GM12878 (cell line): ENCODE measurements at regions not wholly inside any gene's neighbourhood (a gene's known extent, or its start where the extent isn't known, plus 50 kb on each side); places are given as distances from the start of the nearest gene placed in this dataset.

Source experiments
- ATAC-seq: fragments of 200-7000 bp; cut with Tn5 transposase; 3 replicates; pipeline ENCODE4 v1.9.1; 2020; ENCODE audit warnings: mild to moderate bottlenecking, moderate library complexity
- BruUV-seq: library from RNA; stranded (reverse); fragments of 400-500 nt; replicated peaks from 2 replicates; lab custom pipeline; 2021; lab: Mats Ljungman, UMichigan
- CTCF ChIA-PET: fragments of 300-600 bp; sonication (Branson Sonifier 250); formaldehyde crosslinking; extraction: SDS; loops from one replicate; lab custom pipeline; 2021; ENCODE audit warnings: inconsistent platforms; lab: Yijun Ruan, JAX
- POLR2A ChIA-PET: fragments of 350-600 bp; formaldehyde crosslinking; extraction: SDS; loops from one replicate; lab custom pipeline; 2021; ENCODE audit warnings: inconsistent platforms; lab: Charles Lee
- RAD21 ChIA-PET: fragments of 300-600 bp; sonication (Branson Sonifier 250); formaldehyde crosslinking; loops from one replicate; lab custom pipeline; 2023; ENCODE audit warnings: antibody characterized with exemption; ENCODE audit not compliant: unreplicated experiment; lab: Charles Lee
- SMC1A ChIA-PET: fragments of 300-600 bp; sonication (Branson Sonifier 250); formaldehyde crosslinking; loops from one replicate; lab custom pipeline; 2023; ENCODE audit not compliant: unreplicated experiment, uncharacterized antibody; lab: Charles Lee
- DNase-seq: peaks from one replicate; pipeline ENCODE4 v3.0.0-alpha.2; 2011; ENCODE audit warnings: low read depth, low spot score
- FAIRE-seq: peaks from 3 replicates; lab custom pipeline; 2011; peaks lifted over from hg19 to GRCh38; lab: Jason Lieb, UNC
- H2AFZ ChIP-seq: 2 replicates; pipeline ENCODE4 v1.6.0; 2011; ENCODE audit warnings: low read depth, low read length, control low read depth; ENCODE audit not compliant: control insufficient read depth
- H3K27ac ChIP-seq: 2 replicates; pipeline ENCODE4 v1.5.1; 2011; ENCODE audit warnings: control low read depth; ENCODE audit not compliant: control insufficient read depth, insufficient read depth
- H3K27me3 ChIP-seq, 2 experiments: replicated peaks in 1 of 2; 2 replicates each; pipeline versions ENCODE4 v1.6.0 to v1.6.1; 2011; ENCODE audit warnings: low read length in 1 of 2; ENCODE audit not compliant: control insufficient read depth in 2 of 2, insufficient read depth in 2 of 2
- H3K36me3 ChIP-seq, 2 experiments: 2 replicates each; pipeline ENCODE4 v1.5.1; 2011; ENCODE audit warnings: low read length in 1 of 2; ENCODE audit not compliant: control insufficient read depth in 2 of 2, insufficient read depth in 2 of 2
- H3K4me1 ChIP-seq: 2 replicates; pipeline ENCODE4 v1.6.1; 2011; ENCODE audit warnings: mild to moderate bottlenecking, low read length, moderate library complexity, mixed read lengths; ENCODE audit not compliant: control insufficient read depth, insufficient read depth
- H3K4me2 ChIP-seq: 2 replicates; pipeline ENCODE4 v1.6.0; 2011; ENCODE audit warnings: control low read depth; ENCODE audit not compliant: control insufficient read depth, insufficient read depth
- H3K4me3 ChIP-seq: fragments of 200-600 bp; sonication (generic); 2 replicates; pipeline ENCODE4 v1.5.1; 2016
- H3K79me2 ChIP-seq: 2 replicates; pipeline ENCODE4 v1.6.0; 2011; ENCODE audit warnings: low read length; ENCODE audit not compliant: control insufficient read depth, insufficient read depth
- H3K9ac ChIP-seq: 2 replicates; pipeline ENCODE4 v1.8.0; 2011; ENCODE audit warnings: low read length, control low read depth, mixed read lengths; ENCODE audit not compliant: control insufficient read depth, insufficient read depth
- H3K9me3 ChIP-seq: replicated peaks from 3 replicates; pipeline ENCODE4 v1.5.1; 2011; ENCODE audit warnings: mild to moderate bottlenecking, low read length; ENCODE audit not compliant: control insufficient read depth, insufficient read depth
- H4K20me1 ChIP-seq: 2 replicates; pipeline ENCODE4 v1.6.0; 2011; ENCODE audit not compliant: control insufficient read depth, insufficient read depth
- CHD2 ChIP-seq: IDR thresholded peaks from 2 replicates; pipeline ENCODE4 v1.6.1; 2011; ENCODE audit warnings: low read depth, low read length, improper control_type of control experiment, borderline replicate concordance
- FOS ChIP-seq: IDR thresholded peaks from 3 replicates; pipeline ENCODE4 v1.6.1; 2011; ENCODE audit warnings: borderline replicate concordance; ENCODE audit not compliant: insufficient read length; ENCODE audit errors: extremely low read depth
- HDAC2 ChIP-seq: fragments of 200-600 bp; sonication (generic); IDR thresholded peaks from 2 replicates; pipeline ENCODE4 v1.6.1; 2017
- HDGF ChIP-seq: fragments of 450-650 bp; IDR thresholded peaks from 2 replicates; pipeline ENCODE4 v1.6.1; 2016; ENCODE audit warnings: antibody characterized with exemption
- POLR2A ChIP-seq: IDR thresholded peaks from 2 replicates; pipeline ENCODE4 v1.6.1; 2011; ENCODE audit warnings: low read depth, mild to moderate bottlenecking, low read length
- RCOR1 ChIP-seq: conservative IDR thresholded peaks from 2 replicates; pipeline ENCODE4 v1.6.1; 2012; ENCODE audit warnings: low read depth, low read length, improper control_type of control experiment
- SUZ12 ChIP-seq: fragments of 200-600 bp; sonication (generic); IDR thresholded peaks from one replicate; pipeline ENCODE4 v1.6.1; 2018; ENCODE audit warnings: antibody characterized with exemption, mild to moderate bottlenecking; ENCODE audit not compliant: unreplicated experiment
- WRNIP1 ChIP-seq: IDR thresholded peaks from 2 replicates; pipeline ENCODE4 v1.6.1; 2011; ENCODE audit warnings: low read depth, low read length, improper control_type of control experiment, borderline replicate concordance
- YY1 ChIP-seq: IDR thresholded peaks from 2 replicates; pipeline ENCODE4 v1.6.1; 2011; ENCODE audit warnings: low read depth, mild to moderate bottlenecking, low read length
- WGBS: methylation state at CpG from one replicate; pipeline ENCODE4 v1.1.6; 2016; ENCODE audit warnings: low lambda C conversion rate; ENCODE audit not compliant: insufficient replicate concordance, insufficient coverage; ENCODE audit errors: missing lambda C conversion rate; 5-methylcytosine and 5-hydroxymethylcytosine counted together
- in situ Hi-C: fragments of 300-500 bp; cut with MboI; formaldehyde crosslinking; loops from 9 replicates; pipeline ENCODE4 v1.14.3; 2018; ENCODE audit warnings: mixed read lengths
- intact Hi-C: fragments of 100-400 bp; cut with micrococcal nuclease; formaldehyde crosslinking; loops from one replicate; pipeline ENCODE4 v1.14.2; 2022; ENCODE audit not compliant: unreplicated experiment
- TF ChIP-seq, protein P1 (sequence below): fragments of 450-650 bp; IDR thresholded peaks from 2 replicates; pipeline ENCODE4 v1.6.1; 2017; ENCODE audit warnings: antibody characterized with exemption, mild to moderate bottlenecking, moderate library complexity
- TF ChIP-seq, protein P2 (sequence below): IDR thresholded peaks from 2 replicates; pipeline ENCODE4 v1.6.1; 2011; ENCODE audit warnings: low read depth, mild to moderate bottlenecking, low read length, moderate library complexity, borderline replicate concordance; ENCODE audit errors: extremely low read depth
- TF ChIP-seq, protein P3 (sequence below): IDR thresholded peaks from 2 replicates; pipeline ENCODE4 v1.6.1; 2011; ENCODE audit warnings: low read depth, low read length, improper control_type of control experiment, borderline replicate concordance

DNA sequence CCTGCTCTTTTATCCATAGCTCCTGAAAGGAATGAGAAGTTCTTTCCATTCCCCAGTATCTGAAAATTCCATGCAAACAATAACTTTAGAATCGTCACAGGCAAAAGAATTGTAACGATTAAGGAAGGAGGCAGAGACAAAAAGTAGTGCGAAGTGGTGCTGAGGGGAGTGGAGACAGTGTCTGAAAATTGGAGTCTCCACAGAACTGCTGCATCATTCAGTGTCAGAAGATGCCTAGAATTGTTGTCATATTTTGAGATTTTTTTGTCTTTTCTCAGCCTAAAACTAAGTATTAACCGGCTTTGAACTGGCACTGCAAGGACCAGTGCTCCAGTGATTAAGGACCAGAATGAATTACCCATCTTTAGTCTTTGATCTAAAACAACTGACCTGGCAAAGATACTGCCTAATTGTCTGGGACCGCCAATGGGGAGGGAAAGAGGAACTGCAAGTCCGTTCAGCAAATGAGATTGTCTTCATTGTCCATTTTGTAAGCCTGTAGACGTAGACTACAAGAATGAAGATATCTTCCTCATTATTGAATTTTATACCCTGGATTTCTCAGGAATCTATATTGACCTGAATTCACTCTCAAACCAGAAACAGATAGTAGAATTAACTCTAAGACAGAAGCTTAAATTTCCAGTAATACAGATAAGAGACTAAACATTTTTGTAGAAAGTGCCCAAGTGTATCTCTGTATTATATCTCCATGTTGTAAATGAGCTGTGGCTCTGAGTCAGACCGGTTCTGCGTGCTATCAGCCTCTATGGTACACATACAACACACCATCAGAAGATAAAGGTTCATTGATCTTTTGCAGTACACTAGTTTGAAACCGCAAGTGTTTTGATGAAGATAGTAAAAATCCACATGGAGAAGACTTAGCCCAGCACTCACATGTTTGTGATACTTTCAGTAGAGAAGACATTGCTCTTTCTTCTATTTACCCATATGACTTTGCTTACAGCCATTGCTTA, 293.2 kb downstream of the EFNB2 start:
- in situ Hi-C loops = no loop called here
- SMC1A ChIA-PET = no interaction called here
- CTCF ChIA-PET = no interaction called here

DNA sequence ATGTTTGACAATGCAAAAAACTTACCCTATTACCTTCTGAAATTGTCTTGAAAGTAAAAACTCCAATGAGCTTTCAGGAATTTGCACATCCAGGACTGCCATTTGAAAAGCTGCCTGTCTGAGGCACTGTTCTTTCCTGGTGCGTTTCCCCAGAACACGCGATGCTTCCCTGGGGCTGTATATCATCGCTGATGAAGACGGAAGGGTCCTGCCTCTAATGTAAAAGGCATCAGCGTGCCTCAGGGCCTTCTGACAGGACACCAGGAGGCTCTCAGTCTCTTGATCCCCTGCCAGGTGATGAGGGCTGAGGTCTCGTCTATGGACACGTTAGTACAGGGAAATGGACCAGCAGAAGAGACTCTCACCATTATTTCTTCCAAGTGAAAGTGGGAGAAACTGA, 296.8 kb downstream of the EFNB2 start:
- Histone ChIP-seq H3K9ac (no peak overlapping the region), H3K4me3 (no peak overlapping the region), H3K4me2 (no peak overlapping the region), H3K27me3 (no peaks in the 10 kb centered on the region), H4K20me1 (no peaks in the 10 kb centered on the region), H3K9me3 (no peaks in the 10 kb centered on the region), H3K4me1 (no peaks in the 10 kb centered on the region), H3K27ac (no peak overlapping the region), H2AFZ (no peak overlapping the region), H3K36me3 (no peaks in the 10 kb centered on the region), H3K79me2 (no peaks in the 10 kb centered on the region)
- 50% methylated on average over 8 of the region's 8 CpGs for WGBS
- no TSS peak for BruUV-seq
- TF ChIP-seq, protein P1, sequence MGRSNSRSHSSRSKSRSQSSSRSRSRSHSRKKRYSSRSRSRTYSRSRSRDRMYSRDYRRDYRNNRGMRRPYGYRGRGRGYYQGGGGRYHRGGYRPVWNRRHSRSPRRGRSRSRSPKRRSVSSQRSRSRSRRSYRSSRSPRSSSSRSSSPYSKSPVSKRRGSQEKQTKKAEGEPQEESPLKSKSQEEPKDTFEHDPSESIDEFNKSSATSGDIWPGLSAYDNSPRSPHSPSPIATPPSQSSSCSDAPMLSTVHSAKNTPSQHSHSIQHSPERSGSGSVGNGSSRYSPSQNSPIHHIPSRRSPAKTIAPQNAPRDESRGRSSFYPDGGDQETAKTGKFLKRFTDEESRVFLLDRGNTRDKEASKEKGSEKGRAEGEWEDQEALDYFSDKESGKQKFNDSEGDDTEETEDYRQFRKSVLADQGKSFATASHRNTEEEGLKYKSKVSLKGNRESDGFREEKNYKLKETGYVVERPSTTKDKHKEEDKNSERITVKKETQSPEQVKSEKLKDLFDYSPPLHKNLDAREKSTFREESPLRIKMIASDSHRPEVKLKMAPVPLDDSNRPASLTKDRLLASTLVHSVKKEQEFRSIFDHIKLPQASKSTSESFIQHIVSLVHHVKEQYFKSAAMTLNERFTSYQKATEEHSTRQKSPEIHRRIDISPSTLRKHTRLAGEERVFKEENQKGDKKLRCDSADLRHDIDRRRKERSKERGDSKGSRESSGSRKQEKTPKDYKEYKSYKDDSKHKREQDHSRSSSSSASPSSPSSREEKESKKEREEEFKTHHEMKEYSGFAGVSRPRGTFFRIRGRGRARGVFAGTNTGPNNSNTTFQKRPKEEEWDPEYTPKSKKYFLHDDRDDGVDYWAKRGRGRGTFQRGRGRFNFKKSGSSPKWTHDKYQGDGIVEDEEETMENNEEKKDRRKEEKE = no peak
- TF ChIP-seq HDGF (no peak), WRNIP1 (no peak), YY1 (no peak)
- TF ChIP-seq, protein P2, sequence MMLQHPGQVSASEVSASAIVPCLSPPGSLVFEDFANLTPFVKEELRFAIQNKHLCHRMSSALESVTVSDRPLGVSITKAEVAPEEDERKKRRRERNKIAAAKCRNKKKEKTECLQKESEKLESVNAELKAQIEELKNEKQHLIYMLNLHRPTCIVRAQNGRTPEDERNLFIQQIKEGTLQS = no peak
- TF ChIP-seq, protein P3, sequence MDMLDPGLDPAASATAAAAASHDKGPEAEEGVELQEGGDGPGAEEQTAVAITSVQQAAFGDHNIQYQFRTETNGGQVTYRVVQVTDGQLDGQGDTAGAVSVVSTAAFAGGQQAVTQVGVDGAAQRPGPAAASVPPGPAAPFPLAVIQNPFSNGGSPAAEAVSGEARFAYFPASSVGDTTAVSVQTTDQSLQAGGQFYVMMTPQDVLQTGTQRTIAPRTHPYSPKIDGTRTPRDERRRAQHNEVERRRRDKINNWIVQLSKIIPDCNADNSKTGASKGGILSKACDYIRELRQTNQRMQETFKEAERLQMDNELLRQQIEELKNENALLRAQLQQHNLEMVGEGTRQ = no peak
- DNase-seq (no peak), FAIRE-seq (no peak), ATAC-seq (no peak)
- RAD21 ChIA-PET = no interaction called here
- in situ Hi-C loops (no loop called here), intact Hi-C loops (no loop called here)
- POLR2A ChIA-PET = no interaction called here
- CTCF ChIA-PET = no interaction called here
- SMC1A ChIA-PET = interaction anchor here (1.0 kb wide), 1 partner anchor 19 kb away, joined by 3 read pairs; no protein-coding TSS in a partner anchor

More for the DNA sequence above, 293.2 kb downstream of the EFNB2 start:
- no TSS peak for BruUV-seq
- 46% methylated on average over 10 of the region's 10 CpGs for WGBS
- Histone ChIP-seq H3K9ac (no peak overlapping the region), H3K4me2 (no peak overlapping the region), H3K27ac (no peak overlapping the region), H2AFZ (no peak overlapping the region), H3K27me3 (no peaks in the 10 kb centered on the region), H3K4me3 (no peak overlapping the region), H3K36me3 (no peaks in the 10 kb centered on the region), H3K9me3 (no peaks in the 10 kb centered on the region), H3K79me2 (no peaks in the 10 kb centered on the region), H4K20me1 (no peaks in the 10 kb centered on the region), H3K4me1 (no peaks in the 10 kb centered on the region)
- RAD21 ChIA-PET = no interaction called here
- FAIRE-seq (no peak), DNase-seq (no peak), ATAC-seq (no peak)
- no peak for TF ChIP-seq SUZ12
- TF ChIP-seq FOS = no peak
- TF ChIP-seq POLR2A = no peak
- no peak for TF ChIP-seq HDAC2
- no peak for TF ChIP-seq RCOR1
- no peak for TF ChIP-seq CHD2
- TF ChIP-seq, protein P2 = no peak
- POLR2A ChIA-PET = no interaction called here
- intact Hi-C loops = no loop called here
